WTC11 (cell line): ENCODE measurements at regions not wholly inside any gene's neighbourhood (a gene's known extent, or its start where the extent isn't known, plus 50 kb on each side); places are given as distances from the start of the nearest gene placed in this dataset.

ENCODE experiments used
- ATAC-seq: fragments of 200-7000 bp; cut with Tn5 transposase; 2 replicates; pipeline ENCODE4 v1.10.0; 2021; ENCODE audit warnings: mild to moderate bottlenecking, moderate library complexity
- CTCF ChIA-PET: fragments of 300-600 bp; sonication (Branson Sonifier 250); formaldehyde crosslinking; loops from one replicate; lab custom pipeline; 2021; ENCODE audit warnings: antibody characterized with exemption; lab: Charles Lee
- POLR2A ChIA-PET: fragments of 350-600 bp; sonication (Branson Sonifier 250); formaldehyde crosslinking; loops from one replicate; lab custom pipeline; 2021; ENCODE audit warnings: antibody characterized with exemption; lab: Charles Lee
- DNase-seq: peaks from one replicate; pipeline ENCODE4 v3.0.0; 2021; ENCODE audit warnings: low spot score
- H3K27ac Mint-ChIP-seq: 2 replicates; pipeline ENCODE4 v1.8.0; 2021; ENCODE audit warnings: mixed read lengths
- H3K27me3 Mint-ChIP-seq: 2 replicates; pipeline ENCODE4 v1.8.0; 2021; ENCODE audit warnings: low read depth, mild to moderate bottlenecking, moderate library complexity, mixed read lengths
- H3K36me3 Mint-ChIP-seq: 2 replicates; pipeline ENCODE4 v1.8.0; 2021; ENCODE audit warnings: mixed read lengths
- H3K4me1 Mint-ChIP-seq: 2 replicates; pipeline ENCODE4 v1.8.0; 2022; ENCODE audit warnings: mixed read lengths
- H3K4me3 Mint-ChIP-seq: 2 replicates; pipeline ENCODE4 v1.8.0; 2021; ENCODE audit warnings: mild to moderate bottlenecking, moderate library complexity, mixed read lengths
- H3K9me3 Mint-ChIP-seq: 2 replicates; pipeline ENCODE4 v1.8.0; 2021; ENCODE audit warnings: mixed read lengths
- AR ChIP-seq: fragments of 250-450 bp; sonication (Bioruptor Pico); IDR thresholded peaks from 2 replicates; pipeline ENCODE4 v1.9.0; 2021; ENCODE audit warnings: mild to moderate bottlenecking
- ATF6 ChIP-seq: sonication (generic); formaldehyde crosslinking; IDR thresholded peaks from 2 replicates; pipeline ENCODE4 v1.8.1; 2023; ENCODE audit warnings: mild to moderate bottlenecking, missing genetic modification reagents
- IRF2 ChIP-seq: sonication (generic); formaldehyde crosslinking; IDR thresholded peaks from 2 replicates; pipeline ENCODE4 v1.8.0; 2022; ENCODE audit warnings: low read depth, missing genetic modification reagents, borderline replicate concordance
- NFATC4 ChIP-seq: fragments of 250-450 bp; sonication (Bioruptor Pico); IDR thresholded peaks from 2 replicates; pipeline ENCODE4 v1.9.0; 2021; ENCODE audit warnings: mild to moderate bottlenecking
- NFE2L1 ChIP-seq: sonication (generic); formaldehyde crosslinking; IDR thresholded peaks from 2 replicates; pipeline ENCODE4 v1.8.1; 2023; ENCODE audit warnings: missing genetic modification reagents
- PRRX2 ChIP-seq: fragments of 250-450 bp; sonication (Bioruptor Pico); IDR thresholded peaks from 2 replicates; pipeline ENCODE4 v1.8.0; 2021; ENCODE audit warnings: mild to moderate bottlenecking
- USF1 ChIP-seq: sonication (generic); formaldehyde crosslinking; IDR thresholded peaks from 2 replicates; pipeline ENCODE4 v1.8.0; 2022; ENCODE audit warnings: mild to moderate bottlenecking, missing genetic modification reagents
- ZBTB21 ChIP-seq: sonication (generic); formaldehyde crosslinking; IDR thresholded peaks from 2 replicates; pipeline ENCODE4 v1.8.1; 2023; ENCODE audit warnings: mild to moderate bottlenecking, missing genetic modification reagents, borderline replicate concordance
- ZNF317 ChIP-seq: sonication (generic); formaldehyde crosslinking; IDR thresholded peaks from 2 replicates; pipeline ENCODE4 v1.8.1; 2023; ENCODE audit warnings: low read depth, mild to moderate bottlenecking, moderate library complexity, missing genetic modification reagents, borderline replicate concordance
- TF ChIP-seq, protein P1 (sequence below): sonication (generic); formaldehyde crosslinking; IDR thresholded peaks from 2 replicates; pipeline ENCODE4 v1.8.1; 2022; ENCODE audit warnings: low read depth, missing genetic modification reagents, borderline replicate concordance
- TF ChIP-seq, protein P2 (sequence below): sonication (generic); formaldehyde crosslinking; IDR thresholded peaks from 2 replicates; pipeline ENCODE4 v1.8.0; 2022; ENCODE audit warnings: missing genetic modification reagents
- TF ChIP-seq, protein P3 (sequence below): sonication (generic); formaldehyde crosslinking; IDR thresholded peaks from 2 replicates; pipeline ENCODE4 v1.8.1; 2022; ENCODE audit warnings: missing genetic modification reagents, borderline replicate concordance

DNA sequence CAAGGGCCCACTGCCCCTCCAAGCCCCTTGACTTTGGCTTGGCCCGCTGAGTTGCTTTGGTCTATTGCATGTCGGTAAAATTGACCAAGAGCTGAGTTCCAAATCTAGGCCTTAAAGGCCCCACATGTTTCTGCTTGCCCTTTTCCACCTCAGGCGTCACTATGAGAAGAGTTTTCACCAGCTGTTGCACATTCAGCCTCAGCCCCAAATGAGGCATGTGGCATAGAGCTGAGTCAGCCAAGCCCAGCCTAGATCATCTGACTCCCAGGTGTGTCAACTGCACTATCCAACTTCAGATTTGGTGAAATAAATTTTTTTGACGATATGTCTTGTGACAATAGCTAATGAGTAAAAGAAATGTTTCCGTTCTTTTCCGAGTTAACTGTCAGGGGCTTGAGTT is 424.5 kb upstream of the FAM47C start:
- CTCF ChIA-PET: no interaction called here
- H3K36me3 Mint-ChIP-seq: no peaks in the 10 kb centered on the region
- H3K27me3 Mint-ChIP-seq: no peaks in the 10 kb centered on the region
- H3K9me3 Mint-ChIP-seq: no peaks in the 10 kb centered on the region
- no peak overlapping the region for H3K27ac Mint-ChIP-seq
- TF ChIP-seq ZBTB21 (CRISPR knock-in tag) (no peak), NFE2L1 (CRISPR knock-in tag) (no peak), PRRX2 (CRISPR knock-in tag) (no peak), ZNF317 (no peak), NFATC4 (no peak)
- ATAC-seq: no peak
- no peaks in the 10 kb centered on the region for H3K4me1 Mint-ChIP-seq
- H3K4me3 Mint-ChIP-seq: no peak overlapping the region
- no peak for DNase-seq
- POLR2A ChIA-PET: no interaction called here

DNA sequence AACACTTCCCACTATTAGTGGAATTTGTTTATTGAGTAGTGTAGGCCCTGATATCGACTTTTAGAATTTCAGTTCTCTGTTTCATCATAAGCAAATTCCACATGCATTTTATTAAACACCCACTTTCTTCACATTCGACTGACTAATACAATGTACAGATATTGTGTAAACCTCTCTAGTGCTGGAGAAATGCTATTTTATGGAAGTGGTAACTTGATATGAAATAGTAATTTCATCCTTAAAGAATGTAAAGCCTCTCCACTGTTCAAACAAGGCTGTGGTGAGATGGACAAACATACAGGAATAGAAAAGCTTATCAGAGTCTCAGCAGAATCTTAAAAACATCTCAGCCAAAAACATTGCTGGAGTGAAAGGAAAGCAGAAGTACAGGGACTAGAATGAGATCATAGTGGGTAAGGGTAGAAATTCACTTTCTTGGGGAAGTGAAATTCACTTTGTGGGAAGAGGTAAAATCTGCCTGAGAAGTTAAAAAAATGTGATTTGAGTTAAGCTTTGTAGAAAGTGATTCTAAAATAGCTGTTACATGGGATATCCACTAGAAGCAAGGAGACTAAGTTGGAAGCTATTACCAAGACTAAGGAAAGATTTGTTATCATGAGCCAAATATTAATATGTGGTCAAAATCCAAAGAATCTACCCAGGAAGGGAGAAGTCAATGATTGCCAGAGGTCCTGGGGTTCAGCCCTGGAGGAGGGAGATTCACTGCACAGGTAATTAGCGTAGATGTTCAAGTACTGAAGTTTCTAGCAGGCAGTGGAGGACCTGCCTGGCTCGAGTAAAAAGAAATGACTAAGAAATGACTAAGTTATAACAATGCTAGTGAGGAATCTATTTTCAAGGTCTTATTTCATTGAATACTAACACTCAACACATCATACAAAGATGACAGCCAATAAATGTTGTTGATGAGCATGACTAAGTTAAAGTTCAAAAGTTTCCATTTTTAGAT is 398.3 kb upstream of the FAM47C start:
- Mint-ChIP-seq H3K36me3 (no peaks in the 10 kb centered on the region), H3K27me3 (no peaks in the 10 kb centered on the region), H3K4me3 (no peak overlapping the region), H3K27ac (no peak overlapping the region), H3K4me1 (0 out of 2 replicates have a peak, but pooled peaks cover 3% of the 10 kb centered on the region), H3K9me3 (no peaks in the 10 kb centered on the region)
- TF ChIP-seq USF1 (no peak), NFE2L1 (CRISPR knock-in tag) (no peak), AR (CRISPR knock-in tag) (no peak), IRF2 (CRISPR knock-in tag) (no peak), ATF6 (CRISPR knock-in tag) (no peak)
- TF ChIP-seq, protein P1, sequence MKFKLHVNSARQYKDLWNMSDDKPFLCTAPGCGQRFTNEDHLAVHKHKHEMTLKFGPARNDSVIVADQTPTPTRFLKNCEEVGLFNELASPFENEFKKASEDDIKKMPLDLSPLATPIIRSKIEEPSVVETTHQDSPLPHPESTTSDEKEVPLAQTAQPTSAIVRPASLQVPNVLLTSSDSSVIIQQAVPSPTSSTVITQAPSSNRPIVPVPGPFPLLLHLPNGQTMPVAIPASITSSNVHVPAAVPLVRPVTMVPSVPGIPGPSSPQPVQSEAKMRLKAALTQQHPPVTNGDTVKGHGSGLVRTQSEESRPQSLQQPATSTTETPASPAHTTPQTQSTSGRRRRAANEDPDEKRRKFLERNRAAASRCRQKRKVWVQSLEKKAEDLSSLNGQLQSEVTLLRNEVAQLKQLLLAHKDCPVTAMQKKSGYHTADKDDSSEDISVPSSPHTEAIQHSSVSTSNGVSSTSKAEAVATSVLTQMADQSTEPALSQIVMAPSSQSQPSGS (CRISPR knock-in tag): no peak
- TF ChIP-seq, protein P2, sequence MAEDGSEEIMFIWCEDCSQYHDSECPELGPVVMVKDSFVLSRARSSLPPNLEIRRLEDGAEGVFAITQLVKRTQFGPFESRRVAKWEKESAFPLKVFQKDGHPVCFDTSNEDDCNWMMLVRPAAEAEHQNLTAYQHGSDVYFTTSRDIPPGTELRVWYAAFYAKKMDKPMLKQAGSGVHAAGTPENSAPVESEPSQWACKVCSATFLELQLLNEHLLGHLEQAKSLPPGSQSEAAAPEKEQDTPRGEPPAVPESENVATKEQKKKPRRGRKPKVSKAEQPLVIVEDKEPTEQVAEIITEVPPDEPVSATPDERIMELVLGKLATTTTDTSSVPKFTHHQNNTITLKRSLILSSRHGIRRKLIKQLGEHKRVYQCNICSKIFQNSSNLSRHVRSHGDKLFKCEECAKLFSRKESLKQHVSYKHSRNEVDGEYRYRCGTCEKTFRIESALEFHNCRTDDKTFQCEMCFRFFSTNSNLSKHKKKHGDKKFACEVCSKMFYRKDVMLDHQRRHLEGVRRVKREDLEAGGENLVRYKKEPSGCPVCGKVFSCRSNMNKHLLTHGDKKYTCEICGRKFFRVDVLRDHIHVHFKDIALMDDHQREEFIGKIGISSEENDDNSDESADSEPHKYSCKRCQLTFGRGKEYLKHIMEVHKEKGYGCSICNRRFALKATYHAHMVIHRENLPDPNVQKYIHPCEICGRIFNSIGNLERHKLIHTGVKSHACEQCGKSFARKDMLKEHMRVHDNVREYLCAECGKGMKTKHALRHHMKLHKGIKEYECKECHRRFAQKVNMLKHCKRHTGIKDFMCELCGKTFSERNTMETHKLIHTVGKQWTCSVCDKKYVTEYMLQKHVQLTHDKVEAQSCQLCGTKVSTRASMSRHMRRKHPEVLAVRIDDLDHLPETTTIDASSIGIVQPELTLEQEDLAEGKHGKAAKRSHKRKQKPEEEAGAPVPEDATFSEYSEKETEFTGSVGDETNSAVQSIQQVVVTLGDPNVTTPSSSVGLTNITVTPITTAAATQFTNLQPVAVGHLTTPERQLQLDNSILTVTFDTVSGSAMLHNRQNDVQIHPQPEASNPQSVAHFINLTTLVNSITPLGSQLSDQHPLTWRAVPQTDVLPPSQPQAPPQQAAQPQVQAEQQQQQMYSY (CRISPR knock-in tag): no peak
- TF ChIP-seq, protein P3, sequence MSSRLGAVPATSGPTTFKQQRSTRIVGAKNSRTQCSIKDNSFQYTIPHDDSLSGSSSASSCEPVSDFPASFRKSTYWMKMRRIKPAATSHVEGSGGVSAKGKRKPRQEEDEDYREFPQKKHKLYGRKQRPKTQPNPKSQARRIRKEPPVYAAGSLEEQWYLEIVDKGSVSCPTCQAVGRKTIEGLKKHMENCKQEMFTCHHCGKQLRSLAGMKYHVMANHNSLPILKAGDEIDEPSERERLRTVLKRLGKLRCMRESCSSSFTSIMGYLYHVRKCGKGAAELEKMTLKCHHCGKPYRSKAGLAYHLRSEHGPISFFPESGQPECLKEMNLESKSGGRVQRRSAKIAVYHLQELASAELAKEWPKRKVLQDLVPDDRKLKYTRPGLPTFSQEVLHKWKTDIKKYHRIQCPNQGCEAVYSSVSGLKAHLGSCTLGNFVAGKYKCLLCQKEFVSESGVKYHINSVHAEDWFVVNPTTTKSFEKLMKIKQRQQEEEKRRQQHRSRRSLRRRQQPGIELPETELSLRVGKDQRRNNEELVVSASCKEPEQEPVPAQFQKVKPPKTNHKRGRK (CRISPR knock-in tag): no peak
- POLR2A ChIA-PET: no interaction called here
- ATAC-seq (no peak), DNase-seq (no peak)
- CTCF ChIA-PET: no interaction called here
